Activated T-helper 2 cell treated with anti-CD3 and anti-CD28 coated beads, Interferon-gamma antibody, Interleukin-2, Interleukin-4, amounts not matched to agents 10 μg/mL and 5 μg/mL and 100 μg/mL, durations not matched to agents 14 hours and 24 hours and 36 hours (primary cell): ENCODE measurements at regions not wholly inside any gene's neighbourhood (a gene's known extent, or its start where the extent isn't known, plus 50 kb on each side); places are given as distances from the start of the nearest gene placed in this dataset.

Source experiments
- DNase-seq: peaks from one replicate; pipeline ENCODE4 v3.0.0; 2021; ENCODE audit warnings: low spot score
- H3K27ac Mint-ChIP-seq: one replicate; pipeline ENCODE4 v1.8.0; 2021; ENCODE audit warnings: mixed read lengths
- H3K27me3 Mint-ChIP-seq: one replicate; pipeline ENCODE4 v1.8.0; 2021; ENCODE audit warnings: low read depth, mixed read lengths
- H3K36me3 Mint-ChIP-seq: one replicate; pipeline ENCODE4 v1.8.0; 2021; ENCODE audit warnings: low read depth, mixed read lengths
- H3K4me1 Mint-ChIP-seq: one replicate; pipeline ENCODE4 v1.8.0; 2021; ENCODE audit warnings: low read depth, mixed read lengths
- H3K4me3 Mint-ChIP-seq: one replicate; pipeline ENCODE4 v1.8.0; 2021; ENCODE audit warnings: low read depth, mild to moderate bottlenecking, moderate library complexity, mixed read lengths
- H3K9me3 Mint-ChIP-seq: one replicate; pipeline ENCODE4 v1.8.0; 2021; ENCODE audit warnings: mixed read lengths
- intact Hi-C: fragments of 100-400 bp; cut with micrococcal nuclease; formaldehyde crosslinking; loops from one replicate; pipeline ENCODE4 v1.15.1; 2023

- Mint-ChIP-seq H3K27me3 (peaks cover 2% of the 10 kb centered on the region), H3K27ac (no peak overlapping the region), H3K4me3 (no peak overlapping the region), H3K9me3 (no peaks in the 10 kb centered on the region), H3K36me3 (no peaks in the 10 kb centered on the region), H3K4me1 (no peaks in the 10 kb centered on the region)
- no peak for DNase-seq
- intact Hi-C loops: no loop called here
Observed at GRCh38 chr6:113731541-113731940, 125.6 kb upstream of the MARCKS start.

- H3K9me3 Mint-ChIP-seq: no peaks in the 10 kb centered on the region
- no peak overlapping the region for H3K4me3 Mint-ChIP-seq
- H3K36me3 Mint-ChIP-seq: no peaks in the 10 kb centered on the region
- no peaks in the 10 kb centered on the region for H3K4me1 Mint-ChIP-seq
- intact Hi-C loops: no loop called here
- H3K27ac Mint-ChIP-seq: no peak overlapping the region
- no peak for DNase-seq
- peaks cover 2% of the 10 kb centered on the region for H3K27me3 Mint-ChIP-seq
Observed at GRCh38 chr6:113732384-113732966, 124.7 kb upstream of the MARCKS start.

- H3K27me3 Mint-ChIP-seq: peaks cover 2% of the 10 kb centered on the region
- no peak overlapping the region for H3K27ac Mint-ChIP-seq
- H3K4me3 Mint-ChIP-seq: no peak overlapping the region
- DNase-seq: no peak
- no peaks in the 10 kb centered on the region for H3K9me3 Mint-ChIP-seq
- intact Hi-C loops: no loop called here
- no peaks in the 10 kb centered on the region for H3K4me1 Mint-ChIP-seq
- H3K36me3 Mint-ChIP-seq: no peaks in the 10 kb centered on the region
Observed at GRCh38 chr6:113733381-113733780, 123.8 kb upstream of the MARCKS start.

GRCh38 chr6:113734982-113735381 lies 122.2 kb upstream of the MARCKS start:
- no peak overlapping the region for H3K27ac Mint-ChIP-seq
- no peak for DNase-seq
- no peaks in the 10 kb centered on the region for H3K36me3 Mint-ChIP-seq
- no peaks in the 10 kb centered on the region for H3K4me1 Mint-ChIP-seq
- peaks cover 2% of the 10 kb centered on the region for H3K27me3 Mint-ChIP-seq
- intact Hi-C loops: no loop called here
- H3K4me3 Mint-ChIP-seq: no peak overlapping the region
- no peaks in the 10 kb centered on the region for H3K9me3 Mint-ChIP-seq

- Mint-ChIP-seq H3K27ac (no peak overlapping the region), H3K4me1 (no peaks in the 10 kb centered on the region), H3K9me3 (no peaks in the 10 kb centered on the region), H3K36me3 (no peaks in the 10 kb centered on the region), H3K4me3 (no peak overlapping the region), H3K27me3 (peaks cover 2% of the 10 kb centered on the region)
- intact Hi-C loops: no loop called here
- no peak for DNase-seq
Observed at GRCh38 chr6:113735491-113735890, 121.7 kb upstream of the MARCKS start.

- intact Hi-C loops: no loop called here
- Mint-ChIP-seq H3K4me3 (no peak overlapping the region), H3K27ac (no peak overlapping the region), H3K9me3 (no peaks in the 10 kb centered on the region), H3K27me3 (peaks cover 2% of the 10 kb centered on the region), H3K4me1 (no peaks in the 10 kb centered on the region), H3K36me3 (no peaks in the 10 kb centered on the region)
- no peak for DNase-seq
Observed at GRCh38 chr6:113736978-113737377, 120.2 kb upstream of the MARCKS start.

GRCh38 chr6:113739041-113739655 lies 118.0 kb upstream of the MARCKS start:
- intact Hi-C loops: no loop called here
- Mint-ChIP-seq H3K9me3 (no peaks in the 10 kb centered on the region), H3K36me3 (no peaks in the 10 kb centered on the region), H3K4me3 (no peak overlapping the region), H3K4me1 (no peaks in the 10 kb centered on the region), H3K27me3 (no peaks in the 10 kb centered on the region), H3K27ac (no peak overlapping the region)
- DNase-seq: no peak

GRCh38 chr6:113741651-113742050 lies 115.5 kb upstream of the MARCKS start:
- Mint-ChIP-seq H3K9me3 (no peaks in the 10 kb centered on the region), H3K27me3 (no peaks in the 10 kb centered on the region), H3K4me1 (no peaks in the 10 kb centered on the region), H3K36me3 (no peaks in the 10 kb centered on the region), H3K27ac (no peak overlapping the region), H3K4me3 (no peak overlapping the region)
- DNase-seq: no peak
- intact Hi-C loops: no loop called here

GRCh38 chr6:113742342-113742741 lies 114.8 kb upstream of the MARCKS start:
- no peak overlapping the region for H3K27ac Mint-ChIP-seq
- H3K4me1 Mint-ChIP-seq: no peaks in the 10 kb centered on the region
- no peaks in the 10 kb centered on the region for H3K36me3 Mint-ChIP-seq
- H3K4me3 Mint-ChIP-seq: no peak overlapping the region
- H3K27me3 Mint-ChIP-seq: no peaks in the 10 kb centered on the region
- intact Hi-C loops: no loop called here
- no peak for DNase-seq
- H3K9me3 Mint-ChIP-seq: no peaks in the 10 kb centered on the region

GRCh38 chr6:113744861-113745260 lies 112.3 kb upstream of the MARCKS start:
- Mint-ChIP-seq H3K27me3 (no peaks in the 10 kb centered on the region), H3K4me1 (no peaks in the 10 kb centered on the region), H3K27ac (no peak overlapping the region), H3K36me3 (no peaks in the 10 kb centered on the region), H3K4me3 (no peak overlapping the region), H3K9me3 (no peaks in the 10 kb centered on the region)
- intact Hi-C loops: no loop called here
- DNase-seq: no peak

- DNase-seq: no peak
- H3K4me3 Mint-ChIP-seq: no peak overlapping the region
- intact Hi-C loops: no loop called here
Observed at GRCh38 chr6:113750151-113750855, 106.8 kb upstream of the MARCKS start.

GRCh38 chr6:113754291-113754690 lies 102.9 kb upstream of the MARCKS start:
- DNase-seq: no peak
- Mint-ChIP-seq H3K4me3 (no peak overlapping the region), H3K4me1 (no peaks in the 10 kb centered on the region), H3K27me3 (no peaks in the 10 kb centered on the region), H3K27ac (no peak overlapping the region), H3K9me3 (no peaks in the 10 kb centered on the region), H3K36me3 (no peaks in the 10 kb centered on the region)
- intact Hi-C loops: no loop called here

More at GRCh38 chr6:113750151-113750855, 106.8 kb upstream of the MARCKS start:
- H3K27me3 Mint-ChIP-seq: no peaks in the 10 kb centered on the region
- no peaks in the 10 kb centered on the region for H3K9me3 Mint-ChIP-seq
- no peak overlapping the region for H3K27ac Mint-ChIP-seq
- H3K4me1 Mint-ChIP-seq: no peaks in the 10 kb centered on the region
- no peaks in the 10 kb centered on the region for H3K36me3 Mint-ChIP-seq

GRCh38 chr6:113755449-113756289 lies 101.5 kb upstream of the MARCKS start:
- intact Hi-C loops: no loop called here
- no peak overlapping the region for H3K27ac Mint-ChIP-seq
- no peak overlapping the region for H3K4me3 Mint-ChIP-seq
- H3K36me3 Mint-ChIP-seq: no peaks in the 10 kb centered on the region
- no peak for DNase-seq
- H3K9me3 Mint-ChIP-seq: no peaks in the 10 kb centered on the region
- H3K27me3 Mint-ChIP-seq: no peaks in the 10 kb centered on the region
- H3K4me1 Mint-ChIP-seq: no peaks in the 10 kb centered on the region
